Nephron progenitor cell (in vitro differentiated cells): ENCODE measurements at regions not wholly inside any gene's neighbourhood (a gene's known extent, or its start where the extent isn't known, plus 50 kb on each side); places are given as distances from the start of the nearest gene placed in this dataset.

ENCODE experiments used
- DNase-seq: peaks from one replicate; pipeline ENCODE4 v3.0.0; 2021
- H3K27ac Mint-ChIP-seq: 2 replicates; pipeline ENCODE4 v1.8.0; 2021; ENCODE audit warnings: mild to moderate bottlenecking, moderate library complexity, mixed read lengths
- H3K27me3 Mint-ChIP-seq: 2 replicates; pipeline ENCODE4 v1.8.0; 2021; ENCODE audit warnings: mild to moderate bottlenecking, low read depth, mixed read lengths; ENCODE audit not compliant: poor library complexity
- H3K36me3 Mint-ChIP-seq: 2 replicates; pipeline ENCODE4 v1.8.0; 2021; ENCODE audit warnings: low read depth, mixed read lengths
- H3K4me1 Mint-ChIP-seq: 2 replicates; pipeline ENCODE4 v1.8.0; 2021; ENCODE audit warnings: mixed read lengths
- H3K4me3 Mint-ChIP-seq: 2 replicates; pipeline ENCODE4 v1.8.0; 2021; ENCODE audit warnings: mild to moderate bottlenecking, moderate library complexity, mixed read lengths
- H3K9me3 Mint-ChIP-seq: 2 replicates; pipeline ENCODE4 v1.8.0; 2021; ENCODE audit warnings: mild to moderate bottlenecking, moderate library complexity, mixed read lengths
- TF ChIP-seq, protein P1 (sequence below): fragments of 200-600 bp; sonication (generic); IDR thresholded peaks from 2 replicates; pipeline ENCODE4 v1.5.0; 2021; ENCODE audit warnings: antibody characterized with exemption

DNA sequence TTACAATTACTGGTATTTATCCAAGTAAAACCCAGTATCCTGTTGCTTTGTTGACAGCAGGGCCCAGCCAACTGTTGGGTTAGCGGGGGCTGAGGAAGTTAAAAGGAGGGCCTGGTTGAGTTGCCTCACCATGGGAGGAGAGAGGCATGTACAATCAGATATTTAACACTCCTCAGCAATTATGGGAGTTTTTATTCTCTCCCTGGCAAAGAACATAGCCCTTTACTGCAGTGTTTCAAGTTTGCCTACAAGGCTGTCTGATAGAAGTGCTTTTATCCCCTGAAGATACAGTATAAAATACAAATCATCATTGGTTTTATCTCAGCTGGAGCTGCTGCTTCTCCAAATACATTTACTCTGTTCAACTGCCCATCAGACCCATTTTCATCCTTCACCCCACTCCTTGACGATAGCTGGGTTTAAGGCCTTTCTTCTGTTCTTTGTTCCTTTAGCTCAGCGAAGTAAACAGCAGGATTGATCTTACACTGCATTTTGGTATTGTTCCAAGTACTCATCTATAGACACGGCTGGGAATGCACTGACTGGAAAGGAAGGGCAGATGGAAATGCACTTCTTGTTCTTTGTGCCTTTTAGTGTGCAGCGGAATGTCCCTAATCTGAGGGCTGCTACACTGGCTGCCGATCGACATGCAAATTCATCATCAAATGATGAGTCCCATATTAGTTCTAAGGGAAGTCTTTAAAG lies 402.5 kb upstream of the SPRED2 start:
- DNase-seq: no peak
- H3K36me3 Mint-ChIP-seq: no peaks in the 10 kb centered on the region
- H3K4me1 Mint-ChIP-seq: peaks cover 24% of the 10 kb centered on the region
- no peak overlapping the region for H3K4me3 Mint-ChIP-seq
- H3K27ac Mint-ChIP-seq: peak overlapping the region; percentile 30
- TF ChIP-seq, protein P1, sequence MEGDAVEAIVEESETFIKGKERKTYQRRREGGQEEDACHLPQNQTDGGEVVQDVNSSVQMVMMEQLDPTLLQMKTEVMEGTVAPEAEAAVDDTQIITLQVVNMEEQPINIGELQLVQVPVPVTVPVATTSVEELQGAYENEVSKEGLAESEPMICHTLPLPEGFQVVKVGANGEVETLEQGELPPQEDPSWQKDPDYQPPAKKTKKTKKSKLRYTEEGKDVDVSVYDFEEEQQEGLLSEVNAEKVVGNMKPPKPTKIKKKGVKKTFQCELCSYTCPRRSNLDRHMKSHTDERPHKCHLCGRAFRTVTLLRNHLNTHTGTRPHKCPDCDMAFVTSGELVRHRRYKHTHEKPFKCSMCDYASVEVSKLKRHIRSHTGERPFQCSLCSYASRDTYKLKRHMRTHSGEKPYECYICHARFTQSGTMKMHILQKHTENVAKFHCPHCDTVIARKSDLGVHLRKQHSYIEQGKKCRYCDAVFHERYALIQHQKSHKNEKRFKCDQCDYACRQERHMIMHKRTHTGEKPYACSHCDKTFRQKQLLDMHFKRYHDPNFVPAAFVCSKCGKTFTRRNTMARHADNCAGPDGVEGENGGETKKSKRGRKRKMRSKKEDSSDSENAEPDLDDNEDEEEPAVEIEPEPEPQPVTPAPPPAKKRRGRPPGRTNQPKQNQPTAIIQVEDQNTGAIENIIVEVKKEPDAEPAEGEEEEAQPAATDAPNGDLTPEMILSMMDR: no peak
- H3K9me3 Mint-ChIP-seq: no peaks in the 10 kb centered on the region
- peaks cover 9% of the 10 kb centered on the region for H3K27me3 Mint-ChIP-seq

- H3K9me3 Mint-ChIP-seq: no peaks in the 10 kb centered on the region
- H3K27me3 Mint-ChIP-seq: peaks cover 9% of the 10 kb centered on the region
- DNase-seq: no peak
- no peaks in the 10 kb centered on the region for H3K36me3 Mint-ChIP-seq
- TF ChIP-seq, protein P1: no peak
- H3K4me1 Mint-ChIP-seq: peaks cover 24% of the 10 kb centered on the region
- no peak overlapping the region for H3K4me3 Mint-ChIP-seq
- no peak overlapping the region for H3K27ac Mint-ChIP-seq
These were observed 401.7 kb upstream of the SPRED2 start for GRCh38 chr2:65834062-65834461.

DNA sequence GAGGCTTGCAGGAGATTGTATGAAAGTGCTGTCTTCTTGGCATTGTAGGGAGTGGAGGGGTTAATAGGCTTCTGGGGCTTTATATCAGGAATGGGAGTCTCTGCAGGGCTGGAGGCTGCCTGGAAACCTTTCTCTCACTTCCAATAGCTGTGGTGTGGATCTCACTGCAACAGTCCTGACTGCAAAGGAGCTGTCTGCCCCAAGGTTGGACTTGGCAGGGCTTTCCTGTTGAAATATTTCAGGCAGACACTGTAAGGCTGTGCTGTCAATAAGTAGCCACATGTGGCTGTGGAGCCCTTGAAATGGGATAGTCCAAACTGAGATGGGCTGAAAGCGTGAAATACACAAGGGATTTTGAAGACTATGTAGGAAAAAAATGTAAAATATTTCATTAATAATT lies 399.1 kb upstream of the SPRED2 start:
- no peak for DNase-seq
- no peak overlapping the region for H3K27ac Mint-ChIP-seq
- H3K27me3 Mint-ChIP-seq: peaks cover 9% of the 10 kb centered on the region
- H3K4me1 Mint-ChIP-seq: peaks cover 24% of the 10 kb centered on the region
- no peaks in the 10 kb centered on the region for H3K9me3 Mint-ChIP-seq
- H3K36me3 Mint-ChIP-seq: no peaks in the 10 kb centered on the region
- no peak overlapping the region for H3K4me3 Mint-ChIP-seq
- TF ChIP-seq, protein P1: no peak

- peaks cover 8% of the 10 kb centered on the region for H3K27me3 Mint-ChIP-seq
- H3K4me3 Mint-ChIP-seq: no peak overlapping the region
- DNase-seq: no peak
- no peak overlapping the region for H3K27ac Mint-ChIP-seq
- peaks cover 4% of the 10 kb centered on the region for H3K36me3 Mint-ChIP-seq
- H3K9me3 Mint-ChIP-seq: peaks cover 8% of the 10 kb centered on the region
- TF ChIP-seq, protein P1: no peak
- peaks cover 3% of the 10 kb centered on the region for H3K4me1 Mint-ChIP-seq
These were observed 394.2 kb upstream of the SPRED2 start for GRCh38 chr2:65826567-65826966.

DNA sequence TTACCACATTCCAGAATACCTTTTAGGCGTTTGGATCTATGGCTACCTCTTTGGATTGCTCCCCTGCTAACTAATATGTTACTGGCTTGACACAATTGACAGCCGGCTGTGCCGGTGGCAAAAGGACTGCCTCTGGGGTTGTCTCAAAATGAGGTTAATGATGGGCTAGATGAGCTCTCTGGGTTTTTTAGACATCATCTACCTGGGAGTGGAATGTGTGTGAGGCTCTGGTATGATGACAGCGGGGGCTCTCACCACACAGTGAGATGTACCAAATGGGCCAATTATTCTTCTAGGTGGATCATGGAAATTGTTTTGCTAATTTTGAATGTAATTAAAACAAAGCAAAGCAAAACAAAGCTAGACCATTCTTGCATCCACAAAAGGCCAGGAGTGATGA lies 391.1 kb upstream of the SPRED2 start:
- H3K27ac Mint-ChIP-seq: no peak overlapping the region
- H3K9me3 Mint-ChIP-seq: peaks cover 8% of the 10 kb centered on the region
- H3K4me3 Mint-ChIP-seq: no peak overlapping the region

More for the DNA sequence above, 391.1 kb upstream of the SPRED2 start:
- Mint-ChIP-seq H3K36me3 (peaks cover 4% of the 10 kb centered on the region), H3K27me3 (peaks cover 8% of the 10 kb centered on the region), H3K4me1 (peaks cover 7% of the 10 kb centered on the region)
- TF ChIP-seq, protein P1: no peak
- DNase-seq: no peak
